ENCODE measurements at regions not wholly inside any gene's neighbourhood (a gene's known extent, or its start where the extent isn't known, plus 50 kb on each side); places are given as distances from the start of the nearest gene placed in this dataset.

DNA sequence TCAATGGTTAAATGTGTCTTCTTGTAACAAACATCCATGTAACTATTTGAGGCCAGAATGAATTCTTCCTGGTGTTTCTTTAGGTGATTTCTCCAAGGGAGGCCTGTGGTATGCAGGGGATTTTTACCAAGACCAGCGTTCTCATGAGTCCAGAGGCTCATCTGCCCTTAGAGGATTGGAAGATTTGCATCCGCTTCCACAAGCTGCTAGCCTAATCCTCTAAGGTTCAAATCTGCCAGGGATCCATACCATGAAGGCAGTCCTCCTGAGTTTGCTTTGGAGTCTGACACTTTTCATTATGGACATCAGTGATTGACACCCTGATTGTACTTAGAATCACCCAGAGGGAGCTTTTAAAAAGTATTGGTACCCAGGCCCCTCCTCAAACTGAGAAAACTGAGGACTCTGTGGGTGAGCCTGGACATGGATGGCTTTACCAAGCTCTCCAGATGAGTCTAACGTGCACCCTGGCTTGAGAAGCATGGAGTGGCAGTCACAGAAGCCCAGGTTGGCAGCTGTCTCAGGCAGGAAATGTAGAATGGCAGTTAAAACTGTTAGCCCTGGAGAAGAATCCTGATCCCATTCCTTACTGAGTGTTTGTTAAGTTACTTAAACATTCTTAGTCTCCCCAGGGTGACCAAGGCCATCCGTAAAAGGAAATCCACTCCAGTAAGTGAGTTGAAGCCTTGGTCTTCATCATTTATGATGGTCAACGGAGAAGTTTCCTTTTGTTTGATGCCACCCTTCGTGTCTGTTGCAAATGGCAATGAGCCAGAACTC is 95.3 kb upstream of the RMDN2 start:
- DNase-seq (ENCODE audit: extremely low spot score, insufficient read length, low read depth): no peak
- no peak for FAIRE-seq

GRCh38 chr2:37830636-37831035 is 94.5 kb upstream of the RMDN2 start:
- FAIRE-seq (no peak), DNase-seq (ENCODE audit: extremely low spot score, insufficient read length, low read depth) (no peak)

GRCh38 chr2:37831081-37831780 is 93.9 kb upstream of the RMDN2 start:
- DNase-seq (ENCODE audit: extremely low spot score, insufficient read length, low read depth): no peak
- no peak for FAIRE-seq

DNA sequence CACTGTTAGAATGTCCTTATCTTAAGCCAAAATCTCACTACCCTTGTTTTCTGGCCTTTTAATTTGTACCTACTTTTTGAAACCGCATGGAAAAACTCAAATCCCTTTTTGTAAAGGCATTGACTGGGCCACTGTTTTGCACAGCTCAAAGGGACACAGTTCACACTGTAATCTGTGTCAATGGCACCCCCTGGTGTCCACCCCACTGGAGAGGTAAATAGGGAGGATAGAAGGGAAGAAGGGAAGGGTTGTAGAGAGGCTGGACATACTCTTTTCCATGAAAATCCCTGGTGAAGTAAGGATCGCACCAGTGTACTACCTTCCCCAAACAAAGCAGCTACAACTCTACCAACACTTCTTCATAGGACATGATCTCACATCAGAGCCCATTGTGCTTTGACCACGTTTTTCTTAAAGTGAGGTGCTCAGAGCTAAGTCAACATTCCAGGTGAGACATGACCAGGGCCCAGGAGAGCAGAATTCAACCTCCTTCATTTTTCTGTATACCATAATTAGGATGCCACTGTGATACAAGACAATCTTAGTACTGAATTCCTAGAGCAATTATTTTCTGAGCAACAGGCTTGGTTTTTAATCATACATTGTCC is 92.4 kb upstream of the RMDN2 start:
- DNase-seq (ENCODE audit: extremely low spot score, insufficient read length, low read depth): no peak
- peak; percentile 95 for FAIRE-seq

DNA sequence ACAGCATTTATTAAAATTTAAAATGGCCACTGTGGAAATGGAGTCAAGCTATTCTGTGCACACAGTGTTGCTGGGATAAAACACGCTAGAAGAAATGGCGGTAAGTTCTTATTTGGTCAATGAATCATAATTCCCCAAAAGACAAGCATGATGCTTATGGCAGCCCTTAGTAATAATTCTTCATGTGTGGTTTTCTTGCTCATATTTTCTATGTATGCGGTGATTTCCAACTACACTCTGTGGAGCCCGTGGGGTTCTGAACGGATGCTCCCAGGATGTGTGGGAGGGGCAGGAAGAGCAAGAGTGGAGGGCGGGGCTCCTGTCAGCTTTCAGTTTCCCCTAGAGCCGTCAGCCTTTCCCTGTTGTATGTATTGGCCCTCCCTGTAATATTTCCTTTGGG is 91.7 kb upstream of the RMDN2 start:
- FAIRE-seq (peak; percentile 81), DNase-seq (ENCODE audit: extremely low spot score, insufficient read length, low read depth) (no peak)

DNA sequence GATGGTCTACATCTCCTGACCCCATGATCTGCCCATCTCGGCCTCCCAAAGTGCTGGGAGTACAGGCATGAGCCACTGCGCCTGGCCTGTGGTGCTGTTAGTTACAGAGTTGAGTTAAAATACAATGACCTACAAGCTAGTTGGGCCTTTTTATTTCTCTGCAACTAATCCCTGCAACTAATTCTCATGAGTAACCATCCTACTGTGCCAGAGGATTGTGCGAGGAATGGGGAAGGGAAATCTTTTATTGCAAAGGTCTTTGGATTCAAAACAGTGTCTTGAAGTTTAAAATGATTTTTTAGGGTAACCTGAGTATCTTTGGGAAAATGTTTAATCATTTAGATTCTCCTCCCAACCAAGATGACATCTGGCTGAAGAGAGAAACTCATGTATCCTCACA is 88.8 kb upstream of the RMDN2 start:
- FAIRE-seq: no peak
- no peak for DNase-seq (ENCODE audit: extremely low spot score, insufficient read length, low read depth)

DNA sequence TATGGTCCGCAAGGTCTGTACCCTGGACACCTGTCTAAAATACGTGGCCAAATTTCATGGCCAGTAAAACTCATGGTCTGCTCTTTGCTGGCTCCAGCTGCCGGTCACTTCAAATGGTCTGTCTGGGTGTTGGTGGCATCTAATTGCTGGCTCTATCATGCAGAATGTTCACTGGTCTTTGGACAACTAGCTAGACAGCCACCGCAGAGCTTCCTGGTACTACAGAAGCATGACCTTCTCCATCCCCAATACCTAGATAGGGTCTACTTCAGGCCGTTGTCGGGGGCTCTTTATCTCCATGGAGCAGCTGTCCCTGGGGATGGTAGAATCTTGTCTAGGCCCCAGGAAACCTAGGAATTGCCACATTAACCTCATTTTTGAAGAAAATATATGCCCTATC is 88.4 kb upstream of the RMDN2 start:
- FAIRE-seq (no peak), DNase-seq (ENCODE audit: extremely low spot score, insufficient read length, low read depth) (no peak)

GRCh38 chr2:37837628-37838328 is 87.3 kb upstream of the RMDN2 start:
- FAIRE-seq: no peak

GRCh38 chr2:37838541-37839167 is 86.4 kb upstream of the RMDN2 start:
- DNase-seq (ENCODE audit: extremely low spot score, insufficient read length, low read depth) (no peak), FAIRE-seq (no peak)

More at GRCh38 chr2:37837628-37838328, 87.3 kb upstream of the RMDN2 start:
- DNase-seq (ENCODE audit: extremely low spot score, insufficient read length, low read depth): no peak

- DNase-seq (ENCODE audit: extremely low spot score, insufficient read length, low read depth) (no peak), FAIRE-seq (no peak)
Observed at GRCh38 chr2:37839991-37840390, 85.1 kb upstream of the RMDN2 start.

- FAIRE-seq: no peak
- DNase-seq (ENCODE audit: extremely low spot score, insufficient read length, low read depth): no peak
Observed at GRCh38 chr2:37842732-37843440, 82.2 kb upstream of the RMDN2 start.

GRCh38 chr2:37843556-37843955 is 81.5 kb upstream of the RMDN2 start:
- no peak for FAIRE-seq
- DNase-seq (ENCODE audit: extremely low spot score, insufficient read length, low read depth): no peak

- FAIRE-seq: peak; percentile 59
- no peak for DNase-seq (ENCODE audit: extremely low spot score, insufficient read length, low read depth)
Observed at GRCh38 chr2:37846207-37846606, 78.9 kb upstream of the RMDN2 start.

- no peak for DNase-seq (ENCODE audit: extremely low spot score, insufficient read length, low read depth)
- no peak for FAIRE-seq
Observed at GRCh38 chr2:37847792-37848191, 77.3 kb upstream of the RMDN2 start.

DNA sequence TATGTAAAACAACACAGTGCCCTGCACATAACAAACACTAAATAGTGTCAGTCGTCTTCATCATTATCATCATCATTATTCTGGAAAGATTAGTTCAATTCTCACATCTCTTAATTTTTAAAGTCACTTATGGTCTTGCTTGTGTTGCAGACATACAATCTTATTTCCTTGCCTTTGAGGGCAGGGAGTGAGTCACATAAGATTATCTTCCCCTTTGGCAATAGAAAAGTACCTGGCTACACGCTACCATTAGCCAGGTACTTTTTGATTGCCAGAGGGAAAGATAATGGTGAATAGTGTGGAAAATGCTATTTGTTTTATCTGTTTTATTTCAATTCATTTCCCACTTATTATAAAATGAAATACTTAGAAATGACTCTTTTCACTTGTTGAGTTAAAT is 76.6 kb upstream of the RMDN2 start:
- no peak for DNase-seq (ENCODE audit: extremely low spot score, insufficient read length, low read depth)
- no peak for FAIRE-seq

GRCh38 chr2:37849911-37850310 is 75.2 kb upstream of the RMDN2 start:
- DNase-seq (ENCODE audit: extremely low spot score, insufficient read length, low read depth) (no peak), FAIRE-seq (no peak)

DNA sequence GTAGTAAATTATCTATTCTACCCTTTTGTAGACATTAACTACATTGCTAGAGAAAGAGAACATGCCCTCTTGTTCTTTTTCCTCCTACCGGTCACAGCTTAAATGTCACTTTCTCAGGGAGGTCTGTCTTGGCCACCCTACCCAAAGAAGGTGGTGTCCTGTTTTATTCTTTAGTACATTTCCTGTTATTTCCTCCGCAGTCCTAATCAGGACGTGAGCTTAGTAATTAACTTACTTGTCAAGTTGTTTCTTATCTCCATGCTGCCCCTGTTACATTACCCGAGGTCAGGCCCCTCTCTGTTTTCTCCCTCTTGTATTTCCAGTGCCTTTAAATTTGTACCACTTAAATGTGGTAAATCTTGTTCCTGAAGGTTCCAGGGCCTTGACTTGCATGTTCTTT is 73.7 kb upstream of the RMDN2 start:
- DNase-seq (ENCODE audit: extremely low spot score, insufficient read length, low read depth) (no peak), FAIRE-seq (no peak)

DNA sequence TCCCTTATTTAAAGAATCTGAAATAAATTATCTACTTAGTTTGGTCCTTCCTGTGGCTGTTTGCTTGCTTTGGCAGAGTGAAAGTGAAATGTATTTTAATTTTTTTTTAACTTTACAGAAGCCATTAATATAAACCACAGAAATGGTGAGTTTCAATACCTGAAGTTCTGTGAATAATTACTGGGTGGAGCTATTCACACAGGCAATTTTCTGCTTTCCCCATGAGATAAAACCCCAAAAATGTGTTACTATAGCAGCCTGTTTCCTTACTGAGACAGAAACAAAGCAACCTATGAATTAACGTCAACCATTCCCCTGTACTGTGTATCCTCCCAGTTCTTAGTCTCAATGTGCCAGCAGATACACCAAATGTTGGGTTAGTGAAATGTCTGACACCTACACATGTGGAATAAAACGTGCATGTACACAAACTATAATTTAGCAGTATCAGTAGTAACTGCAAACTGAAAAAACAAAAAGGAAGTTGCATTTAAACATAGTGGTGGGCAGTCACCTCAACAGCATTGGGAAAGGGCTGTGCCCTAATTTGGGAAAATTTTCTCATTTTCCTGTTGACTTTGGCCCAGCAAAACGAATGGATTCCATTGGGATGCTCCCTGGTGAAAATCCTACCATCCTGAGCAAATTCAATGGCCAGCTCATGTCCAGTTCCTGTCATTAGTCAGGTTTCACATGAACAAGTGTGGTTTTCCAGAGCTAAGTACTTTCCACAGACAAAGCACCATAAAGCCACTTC is 73.1 kb upstream of the RMDN2 start:
- DNase-seq (ENCODE audit: extremely low spot score, insufficient read length, low read depth) (peak; percentile 33), FAIRE-seq (peak; percentile 79)

- DNase-seq (ENCODE audit: extremely low spot score, insufficient read length, low read depth) (no peak), FAIRE-seq (no peak)
Observed at GRCh38 chr2:37852585-37853014, 72.5 kb upstream of the RMDN2 start.

Data from GM18507 (cell line).